ENCODE measurements at regions not wholly inside any gene's neighbourhood (a gene's known extent, or its start where the extent isn't known, plus 50 kb on each side); places are given as distances from the start of the nearest gene placed in this dataset.

GRCh38 chr5:159764283-159765134 is 151.8 kb upstream of the ADRA1B start:
- Histone ChIP-seq H3K4me1 (ENCODE audit: control insufficient read depth, insufficient read depth, low read length, poor library complexity, severe bottlenecking) (no peaks in the 10 kb centered on the region), H3K4me3 (ENCODE audit: low read depth, low read length) (no peak overlapping the region), H3K27me3 (ENCODE audit: control insufficient read depth, insufficient read depth, low read length) (peaks cover 2% of the 10 kb centered on the region), H3K36me3 (ENCODE audit: control insufficient read depth, insufficient read depth, low read length) (no peaks in the 10 kb centered on the region), H3K9me3 (ENCODE audit: control insufficient read depth in 2 of 2, low read length in 2 of 2) (no peaks in the 10 kb centered on the region), H3K27ac (ENCODE audit: insufficient read depth, low read length, poor library complexity, severe bottlenecking) (no peak overlapping the region)
- Mint-ChIP-seq H3K36me3 (no peaks in the 10 kb centered on the region), H3K27ac (no peak overlapping the region), H3K9me3 (peaks cover 0 to 4% (median 0%) of the 10 kb centered on the region in 7 donors), H3K4me3 (no peak overlapping the region), H3K4me1 (peaks cover 0 to 4% (median 0%) of the 10 kb centered on the region in 4 donors), H3K27me3 (no peaks in the 10 kb centered on the region)
- ATAC-seq (ENCODE audit: low read depth in 2 of 2) (no peak), DNase-seq (no peak)

DNA sequence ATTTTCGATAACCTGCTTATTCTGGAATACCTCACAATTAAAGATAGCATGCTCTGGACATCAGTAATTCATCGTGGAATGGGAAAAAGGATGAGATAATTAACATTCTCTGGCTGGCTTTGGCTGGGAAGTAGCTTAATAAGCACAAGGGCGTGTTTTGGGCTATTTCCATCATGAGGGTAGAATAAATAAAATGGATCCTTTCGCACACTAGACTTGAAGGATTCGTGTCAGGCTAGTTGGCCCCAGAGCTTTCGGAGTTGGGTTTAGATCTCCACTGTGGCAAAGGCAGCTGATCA is 151.2 kb upstream of the ADRA1B start:
- Histone ChIP-seq H3K27me3 (ENCODE audit: control insufficient read depth, insufficient read depth, low read length) (peaks cover 2% of the 10 kb centered on the region), H3K4me3 (ENCODE audit: low read depth, low read length) (no peak overlapping the region), H3K4me1 (ENCODE audit: control insufficient read depth, insufficient read depth, low read length, poor library complexity, severe bottlenecking) (no peaks in the 10 kb centered on the region), H3K9me3 (ENCODE audit: control insufficient read depth in 2 of 2, low read length in 2 of 2) (no peaks in the 10 kb centered on the region), H3K27ac (ENCODE audit: insufficient read depth, low read length, poor library complexity, severe bottlenecking) (no peak overlapping the region), H3K36me3 (ENCODE audit: control insufficient read depth, insufficient read depth, low read length) (no peaks in the 10 kb centered on the region)
- no peak for ATAC-seq (ENCODE audit: low read depth in 2 of 2)
- Mint-ChIP-seq H3K27ac (no peak overlapping the region), H3K9me3 (peaks cover 0 to 4% (median 0%) of the 10 kb centered on the region in 7 donors), H3K4me1 (peaks cover 0 to 4% (median 0%) of the 10 kb centered on the region in 4 donors), H3K27me3 (no peaks in the 10 kb centered on the region), H3K4me3 (no peak overlapping the region), H3K36me3 (no peaks in the 10 kb centered on the region)
- DNase-seq: no peak

DNA sequence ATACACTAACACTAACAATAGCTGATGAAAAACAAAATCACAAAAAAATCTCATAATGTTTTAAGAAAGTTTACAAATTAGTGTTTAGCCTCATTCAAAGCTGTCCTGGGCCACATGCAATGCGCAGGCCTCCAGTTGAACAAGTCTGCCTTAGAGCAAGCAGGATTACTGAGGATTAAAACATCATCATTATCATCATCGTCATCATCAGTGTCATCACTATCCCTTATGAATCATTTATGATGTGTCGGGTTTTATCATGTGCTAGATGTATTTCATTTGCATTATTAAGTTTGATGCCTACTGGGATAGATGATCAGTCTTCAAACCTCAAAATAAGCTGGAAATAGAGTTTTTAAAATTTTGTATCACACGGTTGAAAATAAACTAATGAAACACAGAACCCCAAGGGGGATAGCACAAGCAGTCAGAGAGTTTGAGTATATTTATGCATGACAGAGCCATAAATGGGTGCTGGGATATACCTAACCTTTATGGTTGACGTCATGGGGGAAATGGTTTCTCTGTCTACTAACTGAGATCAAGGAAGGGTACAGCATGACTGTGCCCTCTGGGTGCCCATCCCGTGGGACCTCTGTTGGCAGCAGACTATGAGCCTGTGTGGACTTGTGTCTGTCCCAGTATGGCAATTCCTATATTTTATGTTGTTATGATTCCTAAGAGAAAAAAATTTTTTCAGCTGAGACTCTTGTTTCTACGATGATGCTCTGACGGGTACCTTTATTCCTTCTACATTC is 150.3 kb upstream of the ADRA1B start:
- H3K27ac ChIP-seq (ENCODE audit: insufficient read depth, low read length, poor library complexity, severe bottlenecking): no peak overlapping the region
- H3K4me3 ChIP-seq (ENCODE audit: low read depth, low read length): no peak overlapping the region
- Mint-ChIP-seq H3K27me3 (no peaks in the 10 kb centered on the region), H3K4me3 (no peak overlapping the region), H3K36me3 (no peaks in the 10 kb centered on the region), H3K9me3 (peaks cover 0 to 4% (median 0%) of the 10 kb centered on the region in 7 donors), H3K4me1 (peaks cover 0 to 4% (median 0%) of the 10 kb centered on the region in 4 donors), H3K27ac (no peak overlapping the region)
- ATAC-seq (ENCODE audit: low read depth in 2 of 2) (no peak), DNase-seq (no peak)
- no peaks in the 10 kb centered on the region for H3K36me3 ChIP-seq (ENCODE audit: control insufficient read depth, insufficient read depth, low read length)
- H3K27me3 ChIP-seq (ENCODE audit: control insufficient read depth, insufficient read depth, low read length): peaks cover 2% of the 10 kb centered on the region
- H3K4me1 ChIP-seq (ENCODE audit: control insufficient read depth, insufficient read depth, low read length, poor library complexity, severe bottlenecking): no peaks in the 10 kb centered on the region
- no peaks in the 10 kb centered on the region for H3K9me3 ChIP-seq (ENCODE audit: control insufficient read depth in 2 of 2, low read length in 2 of 2)

- Mint-ChIP-seq H3K4me3 (no peak overlapping the region), H3K27me3 (peaks cover 7% of the 10 kb centered on the region), H3K4me1 (peaks cover 0 to 8% (median 5%) of the 10 kb centered on the region in 4 donors), H3K27ac (no peak overlapping the region), H3K9me3 (peaks cover 0 to 6% (median 0%) of the 10 kb centered on the region in 7 donors), H3K36me3 (no peaks in the 10 kb centered on the region)
- ATAC-seq (ENCODE audit: low read depth in 2 of 2) (no peak), DNase-seq (no peak)
- H3K27me3 ChIP-seq (ENCODE audit: control insufficient read depth, insufficient read depth, low read length): peaks cover 9% of the 10 kb centered on the region
- H3K36me3 ChIP-seq (ENCODE audit: control insufficient read depth, insufficient read depth, low read length): no peaks in the 10 kb centered on the region
- H3K4me3 ChIP-seq (ENCODE audit: low read depth, low read length): no peak overlapping the region
- no peak overlapping the region for H3K27ac ChIP-seq (ENCODE audit: insufficient read depth, low read length, poor library complexity, severe bottlenecking)
- H3K4me1 ChIP-seq (ENCODE audit: control insufficient read depth, insufficient read depth, low read length, poor library complexity, severe bottlenecking): no peaks in the 10 kb centered on the region
- no peaks in the 10 kb centered on the region for H3K9me3 ChIP-seq (ENCODE audit: control insufficient read depth in 2 of 2, low read length in 2 of 2)
These were observed 148.0 kb upstream of the ADRA1B start for GRCh38 chr5:159768243-159768642.

DNA sequence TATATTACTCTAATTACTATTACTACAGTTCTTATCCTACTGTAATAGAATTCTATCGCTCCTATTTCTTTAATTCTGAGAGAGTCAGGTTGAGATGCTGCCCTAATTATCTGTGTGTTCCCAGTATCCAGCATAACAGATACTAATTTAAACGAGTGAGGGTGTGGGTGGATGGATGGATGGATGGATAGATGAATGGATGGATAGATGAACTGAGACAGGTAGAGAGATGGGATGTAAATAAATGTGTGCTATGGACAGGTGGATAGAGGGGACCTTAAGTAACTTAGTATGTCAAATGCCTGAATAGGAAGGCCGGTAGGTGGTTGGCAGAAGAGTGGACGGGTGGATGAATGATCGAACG is 143.6 kb upstream of the ADRA1B start:
- H3K27ac Mint-ChIP-seq: no peak overlapping the region

DNA sequence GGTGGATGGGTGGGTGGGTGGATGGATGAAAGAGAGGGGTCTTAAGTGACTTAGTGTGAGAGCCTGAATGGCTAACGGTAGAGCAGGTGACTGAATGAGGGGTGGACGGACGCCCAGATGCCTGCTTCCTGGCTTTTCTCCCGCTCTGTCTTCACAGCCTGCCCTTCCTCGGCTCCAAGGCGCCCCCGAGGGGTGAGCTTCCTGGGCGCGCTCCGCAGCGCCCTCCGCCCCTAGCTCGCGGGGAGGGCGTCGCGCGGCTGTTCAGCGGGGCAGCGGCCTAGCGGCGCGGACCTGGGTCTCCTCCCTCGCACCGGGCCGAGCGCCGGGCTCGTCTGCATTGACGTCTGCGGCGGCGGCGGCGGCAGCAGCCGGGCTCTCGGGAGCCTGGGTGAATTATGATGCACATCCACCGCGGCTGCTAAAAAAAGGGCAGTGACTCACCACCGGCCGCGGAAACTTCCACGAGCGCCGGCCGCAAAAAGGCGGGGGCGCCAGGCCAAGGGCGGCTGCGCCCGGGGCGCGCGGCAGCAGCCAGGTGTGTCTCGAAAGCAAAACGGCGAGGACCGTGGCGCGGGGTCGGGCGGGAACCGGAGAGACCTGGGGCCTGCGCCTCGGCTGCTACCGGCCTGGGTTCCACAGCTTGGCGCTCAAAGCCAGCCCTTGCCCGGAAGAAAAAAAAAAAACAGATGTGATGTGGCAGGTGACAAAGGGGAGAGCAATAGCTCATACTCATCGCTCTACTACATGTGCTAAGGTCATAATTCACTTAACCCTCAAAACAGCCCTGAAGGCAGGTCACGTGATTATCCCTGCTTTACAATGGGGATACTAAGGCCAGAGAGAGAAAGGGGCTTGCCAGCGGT is 143.0 kb upstream of the ADRA1B start:
- Histone ChIP-seq H3K4me1 (ENCODE audit: control insufficient read depth, insufficient read depth, low read length, poor library complexity, severe bottlenecking) (peaks cover 3% of the 10 kb centered on the region), H3K27me3 (ENCODE audit: control insufficient read depth, insufficient read depth, low read length) (peaks cover 7% of the 10 kb centered on the region), H3K27ac (ENCODE audit: insufficient read depth, low read length, poor library complexity, severe bottlenecking) (no peak overlapping the region), H3K9me3 (ENCODE audit: control insufficient read depth in 2 of 2, low read length in 2 of 2) (no peaks in the 10 kb centered on the region), H3K36me3 (ENCODE audit: control insufficient read depth, insufficient read depth, low read length) (no peaks in the 10 kb centered on the region), H3K4me3 (ENCODE audit: low read depth, low read length) (no peak overlapping the region)
- no peaks in the 10 kb centered on the region for H3K36me3 Mint-ChIP-seq
- peaks cover 24% of the 10 kb centered on the region for H3K27me3 Mint-ChIP-seq
- peak in 1 of 3 donors; percentile 70 for DNase-seq
- no peak overlapping the region for H3K27ac Mint-ChIP-seq
- peaks cover 0 to 5% (median 0%) of the 10 kb centered on the region in 7 donors for H3K9me3 Mint-ChIP-seq
- ATAC-seq (ENCODE audit: low read depth in 2 of 2): peak; percentile 55 to 65
- peaks cover 0 to 12% (median 4%) of the 10 kb centered on the region in 4 donors for H3K4me1 Mint-ChIP-seq
- peak overlapping the region in 3 of 4 donors; percentile 50 to 80 (median 55) for H3K4me3 Mint-ChIP-seq

More for the DNA sequence above, 143.6 kb upstream of the ADRA1B start:
- no peak for ATAC-seq (ENCODE audit: low read depth in 2 of 2)
- peaks cover 0 to 7% (median 0%) of the 10 kb centered on the region in 7 donors for H3K9me3 Mint-ChIP-seq
- H3K36me3 ChIP-seq (ENCODE audit: control insufficient read depth, insufficient read depth, low read length): no peaks in the 10 kb centered on the region
- no peaks in the 10 kb centered on the region for H3K36me3 Mint-ChIP-seq
- H3K4me3 ChIP-seq (ENCODE audit: low read depth, low read length): no peak overlapping the region
- no peak overlapping the region for H3K27ac ChIP-seq (ENCODE audit: insufficient read depth, low read length, poor library complexity, severe bottlenecking)
- no peak for DNase-seq
- peaks cover 19% of the 10 kb centered on the region for H3K27me3 Mint-ChIP-seq
- peaks cover 7% of the 10 kb centered on the region for H3K27me3 ChIP-seq (ENCODE audit: control insufficient read depth, insufficient read depth, low read length)
- H3K9me3 ChIP-seq (ENCODE audit: control insufficient read depth in 2 of 2, low read length in 2 of 2): no peaks in the 10 kb centered on the region
- H3K4me1 ChIP-seq (ENCODE audit: control insufficient read depth, insufficient read depth, low read length, poor library complexity, severe bottlenecking): peaks cover 3% of the 10 kb centered on the region
- peaks cover 0 to 12% (median 4%) of the 10 kb centered on the region in 4 donors for H3K4me1 Mint-ChIP-seq
- H3K4me3 Mint-ChIP-seq: peak overlapping the region in 3 of 4 donors; percentile 15 to 80 (median 46)

- H3K27me3 Mint-ChIP-seq: peaks cover 29% of the 10 kb centered on the region
- H3K27ac ChIP-seq (ENCODE audit: insufficient read depth, low read length, poor library complexity, severe bottlenecking): no peak overlapping the region
- H3K9me3 ChIP-seq (ENCODE audit: control insufficient read depth in 2 of 2, low read length in 2 of 2): no peaks in the 10 kb centered on the region
- H3K4me3 Mint-ChIP-seq: peak overlapping the region in 1 of 4 donors; percentile 61
- peaks cover 7% of the 10 kb centered on the region for H3K27me3 ChIP-seq (ENCODE audit: control insufficient read depth, insufficient read depth, low read length)
- ATAC-seq (ENCODE audit: low read depth in 2 of 2): no peak
- H3K36me3 Mint-ChIP-seq: no peaks in the 10 kb centered on the region
- H3K36me3 ChIP-seq (ENCODE audit: control insufficient read depth, insufficient read depth, low read length): no peaks in the 10 kb centered on the region
- H3K9me3 Mint-ChIP-seq: peaks cover 0 to 5% (median 0%) of the 10 kb centered on the region in 7 donors
- H3K4me3 ChIP-seq (ENCODE audit: low read depth, low read length): no peak overlapping the region
- H3K4me1 ChIP-seq (ENCODE audit: control insufficient read depth, insufficient read depth, low read length, poor library complexity, severe bottlenecking): peaks cover 3% of the 10 kb centered on the region
- no peak for DNase-seq
- H3K4me1 Mint-ChIP-seq: peaks cover 0 to 12% (median 4%) of the 10 kb centered on the region in 4 donors
- no peak overlapping the region for H3K27ac Mint-ChIP-seq
These were observed 141.7 kb upstream of the ADRA1B start for GRCh38 chr5:159774476-159775031.

All from CD4-positive, CD25-positive, alpha-beta regulatory T cell (primary cell).